Mucosa of gallbladder (tissue), 1 donor: ENCODE measurements at regions not wholly inside any gene's neighbourhood (a gene's known extent, or its start where the extent isn't known, plus 50 kb on each side); places are given as distances from the start of the nearest gene placed in this dataset.
A peak's percentile ranks its signal among the peaks of the same experiment; 100 is the strongest.

Source experiments
- DNase-seq: peaks from one replicate; pipeline ENCODE4 v3.0.0-alpha.2; 2020; ENCODE audit warnings: low spot score
- donor health status: DM: no; HTN: no; CAD: no.

DNA sequence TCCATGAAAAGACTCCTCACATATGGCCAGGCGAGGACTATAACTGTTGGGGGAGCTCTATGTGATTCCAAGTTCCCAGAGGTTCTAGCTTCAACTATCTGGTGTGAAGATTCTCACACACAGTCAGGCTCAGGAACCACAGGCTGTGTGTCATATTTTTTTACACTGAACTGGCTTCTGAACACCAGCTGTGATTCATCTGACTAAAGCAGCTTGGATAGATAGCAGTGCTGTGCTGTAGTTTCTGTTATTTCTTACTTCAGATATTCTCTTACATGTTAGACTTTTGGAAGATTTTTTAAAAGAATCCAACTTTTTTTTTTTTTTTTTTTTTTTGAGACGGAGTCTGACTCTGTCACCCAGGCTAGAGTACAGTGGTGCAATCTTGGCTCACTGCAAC lies 140.7 kb upstream of the MCHR2 start:
- no peak for DNase-seq

DNA sequence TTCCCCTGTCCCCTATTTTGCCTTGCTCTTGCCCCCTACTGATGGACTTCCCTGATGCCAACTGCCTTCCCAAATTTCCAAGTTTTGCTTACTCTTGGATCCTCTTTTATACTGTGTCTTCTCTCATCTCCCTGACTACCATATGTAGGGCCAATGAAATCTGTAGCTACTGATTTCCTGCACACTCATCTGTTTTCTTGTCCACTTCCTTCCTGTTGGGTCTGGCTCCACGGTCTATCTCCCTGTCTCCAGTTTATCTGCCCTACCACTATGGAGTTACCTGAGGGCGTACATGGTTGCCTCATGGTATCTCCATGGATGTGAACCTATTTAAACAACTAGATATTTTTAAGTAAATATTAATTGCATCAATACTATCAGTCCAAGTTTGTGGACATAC lies 140.3 kb upstream of the MCHR2 start:
- DNase-seq = no peak

DNA sequence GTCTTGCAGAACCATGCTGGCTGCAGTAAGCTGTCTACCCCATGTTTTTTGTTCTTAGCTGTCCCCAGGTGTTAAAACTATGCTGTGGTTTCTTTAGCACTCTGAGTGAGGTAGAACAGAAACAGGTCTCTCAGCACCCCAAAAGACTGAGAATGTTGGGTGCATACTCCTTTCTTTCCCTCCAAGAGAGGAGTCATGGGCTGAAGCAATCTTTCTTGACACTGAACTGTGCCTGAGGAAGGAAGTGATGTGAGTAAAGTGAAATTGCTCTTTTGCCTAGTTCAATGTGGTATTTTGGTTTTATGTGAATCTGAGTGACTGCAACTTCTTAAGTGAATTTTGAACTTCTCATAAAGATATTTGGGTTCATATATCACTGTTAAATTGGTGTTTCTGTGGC lies 138.0 kb upstream of the MCHR2 start:
- no peak for DNase-seq

- DNase-seq = no peak
Observed at GRCh38 chr6:100130630-100131029, 136.6 kb upstream of the MCHR2 start.

DNA sequence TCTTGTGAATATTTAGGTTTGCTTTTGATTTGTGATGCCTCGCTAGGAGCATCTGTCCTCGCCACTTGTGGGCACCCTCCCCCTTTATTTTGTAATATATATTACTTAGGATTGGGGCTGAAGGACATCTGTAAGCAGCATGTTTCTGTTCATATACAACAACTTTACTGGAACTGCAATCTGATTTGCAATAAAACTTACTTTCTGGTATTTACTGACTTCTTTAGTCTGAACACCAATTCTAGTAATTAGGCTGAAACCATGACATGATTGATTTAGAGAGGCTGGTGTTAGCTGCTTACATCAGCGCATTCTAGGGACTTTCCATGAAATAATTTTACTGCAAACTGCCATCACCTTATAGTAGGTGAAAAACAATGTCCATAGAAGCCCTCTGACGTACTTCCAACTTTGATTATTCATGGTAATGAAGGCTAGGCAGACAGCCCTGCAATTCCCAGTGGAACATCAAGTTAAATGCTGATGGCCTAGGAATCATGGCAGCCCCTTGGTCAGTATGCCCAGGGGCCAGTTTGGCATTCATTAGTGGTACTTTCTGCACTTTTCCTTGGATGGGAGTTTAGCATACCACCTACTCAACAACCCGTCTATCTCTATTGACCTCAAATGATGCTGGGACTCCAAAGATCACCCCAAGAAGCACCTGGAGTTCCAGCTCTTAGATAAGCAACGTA lies 132.9 kb upstream of the MCHR2 start:
- no peak for DNase-seq

- no peak for DNase-seq
Observed at GRCh38 chr6:100121854-100122609, 128.0 kb upstream of the MCHR2 start.

- DNase-seq = no peak
Observed at GRCh38 chr6:100119261-100119660, 125.2 kb upstream of the MCHR2 start.

DNA sequence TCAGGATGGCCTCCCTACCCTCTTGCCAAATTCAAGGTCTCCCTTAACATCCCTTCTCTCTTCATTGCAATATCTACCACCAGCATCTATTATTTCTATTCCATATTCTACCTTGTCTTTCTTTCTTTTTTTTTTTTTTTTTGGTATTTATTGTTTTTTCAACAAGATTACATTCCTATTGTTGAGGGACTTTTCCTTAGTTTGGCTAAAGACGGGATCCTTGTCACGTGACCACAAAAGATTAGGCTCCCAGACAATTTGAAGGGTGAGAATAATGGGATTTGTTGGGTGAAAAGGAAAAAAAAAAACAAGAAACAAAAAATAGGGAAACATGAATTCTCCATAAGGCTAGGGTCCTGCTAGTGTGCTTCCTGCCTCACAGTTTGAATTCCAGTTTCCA lies 124.3 kb upstream of the MCHR2 start:
- DNase-seq = no peak

- no peak for DNase-seq
Observed at GRCh38 chr6:100117680-100118079, 123.7 kb upstream of the MCHR2 start.

DNA sequence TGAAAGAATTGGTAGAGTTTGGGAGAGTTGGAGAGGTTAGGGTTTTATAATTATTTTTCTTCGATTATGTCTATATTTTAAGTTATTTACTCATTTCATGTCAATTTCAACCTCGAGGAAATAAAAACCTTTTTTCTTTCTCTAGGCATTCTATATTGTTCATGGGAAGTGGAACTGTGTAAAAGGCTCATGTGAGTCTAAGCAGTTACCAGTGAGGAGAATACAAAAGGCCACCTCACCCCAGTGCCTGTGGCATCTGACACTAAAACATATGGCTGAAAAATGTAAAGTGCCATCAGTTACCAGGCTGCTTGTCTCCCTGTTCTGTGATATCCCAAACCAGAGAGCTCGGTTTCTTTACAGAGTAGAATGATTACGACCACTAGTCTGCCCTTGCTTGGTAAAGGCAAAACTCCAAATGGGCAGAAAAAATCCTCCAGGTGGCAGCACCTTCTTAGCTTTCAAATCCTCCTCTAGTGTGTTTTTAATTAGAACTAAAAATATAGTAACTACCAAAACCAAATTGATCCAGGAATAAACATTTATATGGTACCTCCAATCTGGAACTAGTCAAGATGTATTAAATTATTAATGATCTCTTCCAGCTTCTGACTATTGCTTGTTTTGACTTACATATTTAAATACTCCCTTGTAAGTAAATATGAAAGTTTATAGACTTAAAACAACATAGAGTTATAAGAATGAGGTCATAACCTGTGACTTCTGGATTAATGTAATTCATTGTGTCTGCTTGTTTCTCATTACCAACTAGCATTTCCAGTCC lies 122.6 kb upstream of the MCHR2 start:
- peak; percentile 27 for DNase-seq

DNA sequence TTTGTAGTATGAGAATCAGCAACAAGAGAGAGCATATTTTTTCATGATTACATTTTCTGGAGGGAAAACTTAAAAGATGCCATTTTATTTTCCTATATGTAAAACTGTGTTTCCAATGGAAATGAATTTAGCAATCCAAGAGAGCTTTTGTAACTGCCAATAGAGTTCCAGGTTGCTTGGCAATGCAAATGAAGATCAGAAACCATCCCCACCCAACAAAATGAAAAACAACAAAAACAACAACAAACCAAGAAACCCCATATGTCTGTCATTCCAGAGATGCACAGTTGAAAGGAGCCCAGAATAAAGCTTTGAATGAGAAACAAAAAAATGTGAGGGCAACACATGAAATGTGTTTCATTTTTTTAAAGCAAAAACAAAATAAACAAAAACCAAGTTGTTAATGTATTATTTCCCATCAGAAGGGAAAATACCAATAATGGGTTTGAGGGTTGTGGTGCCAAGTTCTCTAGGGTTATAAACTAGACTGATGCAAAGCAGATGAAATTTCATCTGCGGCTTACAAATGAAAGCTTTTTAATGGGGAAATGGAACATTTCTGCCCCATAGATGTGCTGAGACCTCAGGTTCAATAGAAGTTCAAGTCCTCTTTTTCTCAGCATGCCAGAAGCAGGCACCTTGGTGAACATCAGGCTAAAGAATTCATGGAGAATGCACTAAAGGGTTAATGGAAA lies 121.5 kb upstream of the MCHR2 start:
- no peak for DNase-seq

DNA sequence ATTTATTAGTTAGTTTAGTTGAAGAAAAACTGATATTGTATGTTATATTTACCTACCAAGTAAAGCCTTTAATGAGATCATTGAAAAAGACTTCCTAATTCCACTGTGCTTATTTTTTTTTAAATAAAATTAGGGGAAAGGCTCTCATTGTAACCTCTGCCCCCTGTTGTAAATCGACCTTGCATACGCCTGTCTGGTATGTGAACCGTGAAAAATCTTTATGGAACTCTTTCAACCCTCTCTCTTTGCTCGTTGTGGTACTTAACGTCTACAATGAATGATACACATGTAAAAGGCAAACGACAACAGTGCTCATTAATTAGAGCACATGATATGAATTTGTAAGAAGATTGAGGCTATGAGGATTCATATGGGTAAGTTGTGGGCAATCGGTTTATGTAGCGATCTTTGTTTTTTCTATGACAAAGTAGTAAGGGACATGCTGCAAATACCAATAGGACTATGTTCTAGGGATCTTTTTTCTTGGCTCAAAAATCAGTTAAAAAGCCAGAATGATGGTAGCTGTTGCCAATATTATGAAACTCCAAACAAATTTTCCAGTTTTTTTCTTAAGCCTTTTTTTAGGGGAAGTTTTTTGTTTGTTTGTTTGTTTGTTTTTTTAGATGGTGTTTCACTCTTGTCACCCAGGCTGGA lies 119.0 kb upstream of the MCHR2 start:
- no peak for DNase-seq

DNA sequence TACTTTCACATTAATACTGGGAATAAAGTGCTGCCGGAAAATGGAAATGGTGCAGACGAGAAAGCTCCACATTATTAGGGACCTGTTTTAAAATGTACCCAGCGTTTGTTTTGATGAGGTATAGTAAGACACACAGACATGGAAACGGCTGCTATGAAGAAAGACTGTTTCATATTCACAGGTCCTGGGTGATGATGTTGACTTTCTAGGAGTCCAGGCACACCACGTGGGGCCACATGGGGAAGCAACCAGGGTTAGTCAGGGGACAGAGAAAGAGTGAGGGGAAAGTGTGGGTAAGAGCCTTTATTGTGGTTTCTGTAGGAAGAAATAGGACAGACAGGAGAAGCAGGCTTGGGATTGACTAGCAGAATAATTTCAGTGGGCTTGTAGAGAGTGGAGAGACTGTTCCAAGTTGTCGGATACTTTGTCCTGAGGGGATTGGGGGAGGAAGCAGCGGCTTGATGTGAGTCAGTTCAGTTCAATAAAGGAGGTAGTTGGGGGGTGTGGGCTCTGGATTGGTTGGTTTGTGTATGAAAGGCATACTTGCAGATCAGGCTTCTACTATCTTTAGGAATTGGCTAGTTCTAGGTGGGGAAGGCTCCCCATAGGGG lies 112.0 kb upstream of the MCHR2 start:
- no peak for DNase-seq

DNA sequence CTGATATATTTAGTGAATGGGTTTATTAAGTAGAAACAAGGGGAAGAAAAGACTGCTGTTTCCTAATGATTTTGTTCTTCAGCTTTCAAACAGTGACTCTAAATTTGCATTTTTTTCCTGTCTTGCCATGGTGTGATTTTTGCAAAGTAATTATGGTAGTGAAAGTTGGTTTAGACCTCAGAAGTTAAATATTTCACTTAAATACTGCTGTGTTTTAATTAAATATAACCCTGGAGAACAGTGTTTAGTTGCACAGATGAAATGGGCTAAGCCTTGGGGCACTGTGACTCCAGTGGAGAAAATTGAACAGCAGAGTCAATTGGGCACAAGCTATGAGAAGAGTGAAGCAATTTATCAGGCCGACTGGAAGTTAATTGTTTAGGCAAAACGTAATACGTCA lies 111.1 kb upstream of the MCHR2 start:
- no peak for DNase-seq

- no peak for DNase-seq
Observed at GRCh38 chr6:100103931-100104330, 109.9 kb upstream of the MCHR2 start.

DNA sequence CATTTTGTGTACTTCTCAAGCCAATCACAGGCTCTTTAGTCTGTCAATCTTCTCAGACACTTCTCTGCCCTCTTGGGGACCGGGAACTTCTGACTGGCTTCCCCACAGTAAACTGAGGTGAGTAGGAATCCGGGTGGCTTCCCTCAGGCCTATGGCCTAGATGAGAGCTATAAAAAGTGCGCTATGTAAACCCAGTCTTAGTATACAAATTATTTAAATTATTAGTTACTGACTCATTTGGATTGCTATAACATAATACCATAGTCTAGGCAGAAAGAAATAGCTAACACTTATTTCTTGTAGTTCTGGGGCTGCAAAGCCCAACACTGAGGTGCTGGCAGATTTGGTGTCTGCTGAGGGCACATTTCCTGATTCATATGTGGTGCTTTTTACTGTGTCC lies 109.2 kb upstream of the MCHR2 start:
- DNase-seq = no peak

DNA sequence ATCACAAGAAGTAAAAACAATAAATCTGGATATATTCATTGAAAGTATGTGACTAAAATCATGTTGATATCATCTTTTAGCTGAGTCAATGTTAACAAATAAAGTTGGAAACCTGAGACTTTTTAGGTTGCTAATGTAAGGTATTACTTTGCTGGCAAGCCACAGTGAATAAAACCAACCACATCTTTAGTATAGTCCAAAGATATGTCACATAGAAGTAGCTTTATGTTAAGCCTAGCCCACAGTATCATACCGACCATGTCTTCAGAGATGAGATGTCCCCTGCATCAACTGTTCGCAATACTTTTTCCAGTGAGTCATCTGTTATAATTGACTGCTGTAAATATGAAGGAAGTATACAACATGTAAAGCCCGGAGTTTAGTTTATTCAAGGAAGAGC lies 107.6 kb upstream of the MCHR2 start:
- DNase-seq = no peak

GRCh38 chr6:100100776-100101175 lies 106.8 kb upstream of the MCHR2 start:
- DNase-seq = no peak

DNA sequence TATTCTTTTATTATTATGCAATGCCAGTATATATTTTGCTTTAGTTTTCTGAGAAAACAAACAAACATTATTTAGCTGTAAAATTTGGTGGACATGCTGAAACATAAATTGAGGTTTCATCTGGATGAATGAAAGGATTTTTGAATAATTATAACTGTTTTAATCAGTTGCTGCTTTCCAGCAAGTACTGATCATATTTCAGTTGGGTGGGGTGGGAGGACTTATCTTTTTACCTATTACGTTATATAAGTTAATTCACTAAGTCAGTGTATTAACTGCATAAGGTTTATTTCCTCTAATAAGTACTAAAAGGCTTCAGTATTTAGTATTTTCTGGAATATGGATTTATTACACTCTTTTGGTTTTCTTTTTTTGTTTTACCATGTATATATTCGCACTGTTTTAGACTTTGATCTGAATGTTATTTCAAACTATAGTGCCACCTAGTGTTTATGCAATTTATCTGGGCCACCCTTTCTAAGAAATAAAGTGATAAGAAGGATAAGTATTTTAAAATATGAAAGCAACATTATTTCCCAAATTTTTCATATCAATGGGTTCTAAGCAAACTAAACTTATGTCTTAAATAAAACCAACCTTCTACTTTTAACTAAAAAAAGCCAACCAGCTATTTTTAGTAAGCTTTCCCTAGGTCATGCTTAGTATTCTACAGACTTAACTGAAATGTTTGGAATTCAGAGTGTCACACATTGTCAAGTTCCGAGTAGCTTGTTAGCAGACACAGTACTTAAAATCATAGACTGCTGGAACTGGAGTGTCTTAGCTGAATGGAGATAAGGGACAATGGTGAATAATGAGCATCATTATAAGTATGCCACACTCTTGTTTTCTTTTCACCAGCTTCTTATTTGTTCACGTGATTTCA lies 105.4 kb upstream of the MCHR2 start:
- DNase-seq = no peak

DNA sequence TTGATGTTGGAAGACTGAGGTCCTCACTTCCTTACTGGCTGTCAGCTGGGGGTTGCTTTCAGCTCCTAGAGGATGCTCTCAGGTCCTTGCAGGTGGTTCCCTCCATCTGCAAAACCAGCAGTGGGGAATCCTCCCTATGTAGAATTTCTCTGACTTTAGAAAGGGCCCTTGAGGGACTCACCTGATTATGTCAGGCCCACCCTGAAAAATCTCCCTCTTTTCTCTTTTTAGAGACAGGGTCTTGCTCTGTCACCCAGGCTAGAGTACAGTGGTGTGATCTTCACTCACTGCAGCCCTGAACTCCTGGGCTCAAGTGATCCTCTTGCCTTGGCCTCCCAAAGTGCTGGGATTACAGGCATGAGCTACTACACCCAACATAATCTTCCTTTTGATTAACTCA lies 102.9 kb upstream of the MCHR2 start:
- no peak for DNase-seq
